ENCODE measurements at regions not wholly inside any gene's neighbourhood (a gene's known extent, or its start where the extent isn't known, plus 50 kb on each side); places are given as distances from the start of the nearest gene placed in this dataset.

GRCh38 chr1:101485712-101486111 lies 248.9 kb downstream of the S1PR1 start:
- no peak for TF ChIP-seq CTCF (IDR thresholded peaks at IDR 0.05)
- no peak for TF ChIP-seq POLR2A (IDR thresholded peaks at IDR 0.05)

Measured in lower leg skin (tissue), 3 donors.